Transverse colon (tissue), 4 donors: ENCODE measurements at regions not wholly inside any gene's neighbourhood (a gene's known extent, or its start where the extent isn't known, plus 50 kb on each side); places are given as distances from the start of the nearest gene placed in this dataset.

ENCODE experiments used
- EP300 ChIP-seq: sonication (generic); formaldehyde crosslinking; IDR thresholded peaks from one replicate; pipeline ENCODE4 v1.6.1; 2017; ENCODE audit warnings: antibody characterized with exemption, low read depth
- POLR2A ChIP-seq: fragments of 450-650 bp; IDR thresholded peaks from one replicate; pipeline ENCODE4 v1.6.1; 2016; ENCODE audit warnings: antibody characterized with exemption, mild to moderate bottlenecking, moderate library complexity
- POLR2AphosphoS5 ChIP-seq, 3 donors: sonication (generic); formaldehyde crosslinking; IDR thresholded peaks; one replicate each; pipeline ENCODE4 v1.6.1; 2016; ENCODE audit warnings: antibody characterized with exemption in 3 of 3
- TF ChIP-seq, protein P1 (sequence below), 5 experiments: fragments of 200-600 bp in 3 of 5; fragments of 450-650 bp in 2 of 5; sonication (generic) in 3 of 5; IDR thresholded peaks; 1 replicate in 2 of 5; 2 replicates in 3 of 5; pipeline ENCODE4 v1.5.1; 2016 to 2017; ENCODE audit warnings: antibody characterized with exemption in 5 of 5, inconsistent platforms in 3 of 5, mild to moderate bottlenecking in 2 of 5, moderate library complexity in 1 of 5

GRCh38 chr10:64071218-64071617 lies 550.0 kb downstream of the REEP3 start:
- TF ChIP-seq POLR2A (no peak), POLR2AphosphoS5 (IDR thresholded peaks at IDR 0.05) (no peak), EP300 (no peak)
- TF ChIP-seq, protein P1, sequence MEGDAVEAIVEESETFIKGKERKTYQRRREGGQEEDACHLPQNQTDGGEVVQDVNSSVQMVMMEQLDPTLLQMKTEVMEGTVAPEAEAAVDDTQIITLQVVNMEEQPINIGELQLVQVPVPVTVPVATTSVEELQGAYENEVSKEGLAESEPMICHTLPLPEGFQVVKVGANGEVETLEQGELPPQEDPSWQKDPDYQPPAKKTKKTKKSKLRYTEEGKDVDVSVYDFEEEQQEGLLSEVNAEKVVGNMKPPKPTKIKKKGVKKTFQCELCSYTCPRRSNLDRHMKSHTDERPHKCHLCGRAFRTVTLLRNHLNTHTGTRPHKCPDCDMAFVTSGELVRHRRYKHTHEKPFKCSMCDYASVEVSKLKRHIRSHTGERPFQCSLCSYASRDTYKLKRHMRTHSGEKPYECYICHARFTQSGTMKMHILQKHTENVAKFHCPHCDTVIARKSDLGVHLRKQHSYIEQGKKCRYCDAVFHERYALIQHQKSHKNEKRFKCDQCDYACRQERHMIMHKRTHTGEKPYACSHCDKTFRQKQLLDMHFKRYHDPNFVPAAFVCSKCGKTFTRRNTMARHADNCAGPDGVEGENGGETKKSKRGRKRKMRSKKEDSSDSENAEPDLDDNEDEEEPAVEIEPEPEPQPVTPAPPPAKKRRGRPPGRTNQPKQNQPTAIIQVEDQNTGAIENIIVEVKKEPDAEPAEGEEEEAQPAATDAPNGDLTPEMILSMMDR (IDR thresholded peaks at IDR 0.05) = no peak
